Fibroblast of mammary gland (primary cell): ENCODE measurements at regions not wholly inside any gene's neighbourhood (a gene's known extent, or its start where the extent isn't known, plus 50 kb on each side); places are given as distances from the start of the nearest gene placed in this dataset.

Experiments
- DNase-seq: peaks from one replicate; pipeline ENCODE4 v3.0.0-alpha.2; 2010; ENCODE audit warnings: low read depth
- H3K4me3 ChIP-seq: 2 replicates; pipeline ENCODE4 v1.5.1; 2011; ENCODE audit warnings: low read depth, mild to moderate bottlenecking, low read length, moderate library complexity; ENCODE audit not compliant: control insufficient read depth
- CTCF ChIP-seq: conservative IDR thresholded peaks from 2 replicates; pipeline ENCODE4 v1.5.1; 2011; ENCODE audit warnings: low read depth, low read length, inconsistent platforms; ENCODE audit not compliant: control insufficient read depth, insufficient read depth

GRCh38 chr15:70602834-70603560 is 160.4 kb downstream of the UACA start:
- H3K4me3 ChIP-seq, result no peak overlapping the region
- TF ChIP-seq CTCF, result no peak
- DNase-seq, result no peak

- no peak for DNase-seq
- no peak overlapping the region for H3K4me3 ChIP-seq
- no peak for TF ChIP-seq CTCF
These were observed 161.1 kb downstream of the UACA start for GRCh38 chr15:70602281-70602680.

- DNase-seq, result no peak
- TF ChIP-seq CTCF, result no peak
- no peak overlapping the region for H3K4me3 ChIP-seq
These were observed 165.4 kb downstream of the UACA start for GRCh38 chr15:70597945-70598344.

GRCh38 chr15:70597056-70597603 is 166.2 kb downstream of the UACA start:
- TF ChIP-seq CTCF, result no peak
- no peak overlapping the region for H3K4me3 ChIP-seq
- DNase-seq, result no peak

- no peak for TF ChIP-seq CTCF
- DNase-seq, result peak; percentile 96
- H3K4me3 ChIP-seq, result no peak overlapping the region
These were observed 166.9 kb downstream of the UACA start for GRCh38 chr15:70596354-70597055.

GRCh38 chr15:70593795-70594194 is 169.6 kb downstream of the UACA start:
- no peak overlapping the region for H3K4me3 ChIP-seq
- DNase-seq, result no peak
- TF ChIP-seq CTCF, result no peak

GRCh38 chr15:70589728-70590127 is 173.6 kb downstream of the UACA start:
- no peak overlapping the region for H3K4me3 ChIP-seq
- no peak for TF ChIP-seq CTCF
- DNase-seq, result no peak
